ENCODE measurements at regions not wholly inside any gene's neighbourhood (a gene's known extent, or its start where the extent isn't known, plus 50 kb on each side); places are given as distances from the start of the nearest gene placed in this dataset.

GRCh38 chr2:191478799-191479679, 198.9 kb upstream of the NABP1 start:
- TF ChIP-seq CTCF (IDR thresholded peaks at IDR 0.05; ENCODE audit: insufficient read depth, low read length) (no peak), SPI1 (IDR thresholded peaks at IDR 0.05; ENCODE audit: borderline replicate concordance, low read depth) (no peak), POLR2AphosphoS5 (IDR thresholded peaks at IDR 0.05; ENCODE audit: low read depth) (no peak), GABPA (IDR thresholded peaks at IDR 0.05; ENCODE audit: low read depth) (no peak)

Data from HL-60 (cell line).